DMS153 (cell line): ENCODE measurements at regions not wholly inside any gene's neighbourhood (a gene's known extent, or its start where the extent isn't known, plus 50 kb on each side); places are given as distances from the start of the nearest gene placed in this dataset.
"Not testable (repeated sequence)": the region's sequence is repeated elsewhere in the genome, so short reads cannot be mapped to it uniquely, and the experiment has no call there.

ENCODE experiments used
- DNase-seq: peaks from one replicate; lab custom pipeline; 2025; lab: John Stamatoyannopoulos, UW

- DNase-seq = no peak
Measured at GRCh38 chr12:124652661-124653060, 85.2 kb upstream of the NCOR2 start.

GRCh38 chr12:124651516-124652273 lies 84.3 kb upstream of the NCOR2 start:
- no peak for DNase-seq

- DNase-seq = no peak
Measured at GRCh38 chr12:124650912-124651311, 83.5 kb upstream of the NCOR2 start.

- DNase-seq = no peak
Measured at GRCh38 chr12:124648710-124649384, 81.4 kb upstream of the NCOR2 start.

GRCh38 chr12:124647316-124647715 lies 79.9 kb upstream of the NCOR2 start:
- DNase-seq = no peak

- no peak for DNase-seq
Measured at GRCh38 chr12:124646385-124647230, 79.2 kb upstream of the NCOR2 start.

GRCh38 chr12:124645530-124646244 lies 78.3 kb upstream of the NCOR2 start:
- no peak for DNase-seq

- DNase-seq = not testable (repeated sequence)
Measured at GRCh38 chr12:124643768-124644167, 76.4 kb upstream of the NCOR2 start.

- DNase-seq = no peak
Measured at GRCh38 chr12:124642105-124642504, 74.7 kb upstream of the NCOR2 start.

- no peak for DNase-seq
Measured at GRCh38 chr12:124641591-124641990, 74.2 kb upstream of the NCOR2 start.

- no peak for DNase-seq
Measured at GRCh38 chr12:124640056-124640455, 72.6 kb upstream of the NCOR2 start.

- no peak for DNase-seq
Measured at GRCh38 chr12:124639122-124639806, 71.9 kb upstream of the NCOR2 start.

GRCh38 chr12:124637581-124637981 lies 70.2 kb upstream of the NCOR2 start:
- DNase-seq = no peak

GRCh38 chr12:124637163-124637562 lies 69.8 kb upstream of the NCOR2 start:
- no peak for DNase-seq

GRCh38 chr12:124636138-124636978 lies 68.9 kb upstream of the NCOR2 start:
- no peak for DNase-seq

- no peak for DNase-seq
Measured at GRCh38 chr12:124635316-124635715, 67.9 kb upstream of the NCOR2 start.

GRCh38 chr12:124633365-124634362 lies 66.3 kb upstream of the NCOR2 start:
- DNase-seq = no peak

- DNase-seq = peak; percentile 18
Measured at GRCh38 chr12:124632519-124632984, 65.1 kb upstream of the NCOR2 start.

- no peak for DNase-seq
Measured at GRCh38 chr12:124631681-124632256, 64.4 kb upstream of the NCOR2 start.
